GM12872 (cell line): ENCODE measurements at regions not wholly inside any gene's neighbourhood (a gene's known extent, or its start where the extent isn't known, plus 50 kb on each side); places are given as distances from the start of the nearest gene placed in this dataset.

Experiments used
- CTCF ChIP-seq: IDR thresholded peaks from 3 replicates; pipeline ENCODE4 v1.5.1; 2011; ENCODE audit warnings: low read depth, mild to moderate bottlenecking, low read length, moderate library complexity; ENCODE audit not compliant: insufficient read depth

GRCh38 chr1:201706109-201706508 lies 122.8 kb upstream of the IPO9 start:
- TF ChIP-seq CTCF, result no peak

GRCh38 chr1:201707027-201707426 lies 121.9 kb upstream of the IPO9 start:
- TF ChIP-seq CTCF, result no peak

GRCh38 chr1:201707656-201708055 lies 121.3 kb upstream of the IPO9 start:
- no peak for TF ChIP-seq CTCF

GRCh38 chr1:201708085-201708512 lies 120.9 kb upstream of the IPO9 start:
- TF ChIP-seq CTCF, result no peak

GRCh38 chr1:201708691-201709090 lies 120.3 kb upstream of the IPO9 start:
- TF ChIP-seq CTCF, result no peak

GRCh38 chr1:201709564-201710295 lies 119.2 kb upstream of the IPO9 start:
- TF ChIP-seq CTCF, result peak; percentile 96

GRCh38 chr1:201710632-201711597 lies 118.0 kb upstream of the IPO9 start:
- no peak for TF ChIP-seq CTCF
